Uterus (tissue), 2 donors: ENCODE measurements at regions not wholly inside any gene's neighbourhood (a gene's known extent, or its start where the extent isn't known, plus 50 kb on each side); places are given as distances from the start of the nearest gene placed in this dataset.

Experiments used
- POLR2A ChIP-seq, 2 donors: fragments of 450-650 bp; IDR thresholded peaks; one replicate each; pipeline ENCODE4 v1.6.1; 2016; ENCODE audit warnings: antibody characterized with exemption in 2 of 2, mild to moderate bottlenecking in 1 of 2, moderate library complexity in 1 of 2
- TF ChIP-seq, protein P1 (sequence below), 4 experiments: fragments of 200-600 bp in 2 of 4; fragments of 450-650 bp in 2 of 4; sonication (generic) in 2 of 4; IDR thresholded peaks; one replicate each; pipeline ENCODE4 v1.5.1; 2016 to 2019; ENCODE audit warnings: antibody characterized with exemption in 4 of 4, mild to moderate bottlenecking in 2 of 4, moderate library complexity in 1 of 4

DNA sequence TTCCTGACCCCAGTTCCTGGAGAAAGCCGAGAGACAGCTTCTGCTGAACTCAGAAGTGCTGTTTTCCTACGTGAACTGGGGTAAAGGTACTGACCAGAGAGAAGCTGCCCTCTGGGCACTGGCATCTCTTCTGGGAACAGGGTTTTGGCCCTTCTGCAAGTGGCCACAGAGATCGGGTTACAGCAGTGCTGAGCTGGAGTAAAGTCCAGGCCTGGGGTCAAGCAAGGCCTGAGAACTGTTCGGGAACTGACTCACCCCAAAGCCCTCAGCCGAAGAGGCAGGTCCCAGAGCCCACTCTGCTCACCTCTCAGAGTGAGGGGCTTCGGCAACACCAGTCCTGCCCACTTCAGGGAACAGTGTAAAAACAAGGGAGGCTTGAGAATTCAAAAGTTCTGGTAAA is 177.2 kb upstream of the RUNX1 start:
- TF ChIP-seq, protein P1, sequence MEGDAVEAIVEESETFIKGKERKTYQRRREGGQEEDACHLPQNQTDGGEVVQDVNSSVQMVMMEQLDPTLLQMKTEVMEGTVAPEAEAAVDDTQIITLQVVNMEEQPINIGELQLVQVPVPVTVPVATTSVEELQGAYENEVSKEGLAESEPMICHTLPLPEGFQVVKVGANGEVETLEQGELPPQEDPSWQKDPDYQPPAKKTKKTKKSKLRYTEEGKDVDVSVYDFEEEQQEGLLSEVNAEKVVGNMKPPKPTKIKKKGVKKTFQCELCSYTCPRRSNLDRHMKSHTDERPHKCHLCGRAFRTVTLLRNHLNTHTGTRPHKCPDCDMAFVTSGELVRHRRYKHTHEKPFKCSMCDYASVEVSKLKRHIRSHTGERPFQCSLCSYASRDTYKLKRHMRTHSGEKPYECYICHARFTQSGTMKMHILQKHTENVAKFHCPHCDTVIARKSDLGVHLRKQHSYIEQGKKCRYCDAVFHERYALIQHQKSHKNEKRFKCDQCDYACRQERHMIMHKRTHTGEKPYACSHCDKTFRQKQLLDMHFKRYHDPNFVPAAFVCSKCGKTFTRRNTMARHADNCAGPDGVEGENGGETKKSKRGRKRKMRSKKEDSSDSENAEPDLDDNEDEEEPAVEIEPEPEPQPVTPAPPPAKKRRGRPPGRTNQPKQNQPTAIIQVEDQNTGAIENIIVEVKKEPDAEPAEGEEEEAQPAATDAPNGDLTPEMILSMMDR (IDR thresholded peaks at IDR 0.05): no peak
- TF ChIP-seq POLR2A (IDR thresholded peaks at IDR 0.05): no peak
